Kidney (tissue), 13 donors: ENCODE measurements at regions not wholly inside any gene's neighbourhood (a gene's known extent, or its start where the extent isn't known, plus 50 kb on each side); places are given as distances from the start of the nearest gene placed in this dataset.

Experiments used
- DNase-seq, 5 donors: peaks; one replicate each; pipeline ENCODE4 v3.0.0-alpha.2; 2013 to 2020
- FAIRE-seq: peaks from 2 replicates; lab custom pipeline; 2012; peaks lifted over from hg19 to GRCh38; lab: Jason Lieb, UNC
- H3K27ac ChIP-seq, 2 donors: one replicate each; pipeline ENCODE4 v1.7.0; 2013; ENCODE audit warnings: low read depth in 2 of 2, low read length in 2 of 2, inconsistent platforms in 1 of 2
- H3K27me3 ChIP-seq: one replicate; pipeline ENCODE4 v1.7.1; 2013; ENCODE audit warnings: low read length, inconsistent platforms; ENCODE audit not compliant: control insufficient read depth, insufficient read depth
- H3K36me3 ChIP-seq, 3 donors: one replicate each; pipeline versions ENCODE4 v1.7.0 to v1.7.1; 2013; ENCODE audit warnings: low read length in 3 of 3, control low read depth in 1 of 3, inconsistent platforms in 1 of 3; ENCODE audit not compliant: insufficient read depth in 3 of 3, control insufficient read depth in 2 of 3
- H3K4me1 ChIP-seq, 3 donors: one replicate each; pipeline versions ENCODE4 v1.7.0 to v1.7.1; 2013; ENCODE audit warnings: low read length in 3 of 3, inconsistent platforms in 1 of 3, low read depth in 1 of 3; ENCODE audit not compliant: control insufficient read depth in 2 of 3, insufficient read depth in 2 of 3
- H3K4me3 ChIP-seq, 3 donors: one replicate each; pipeline versions ENCODE4 v1.7.0 to v1.8.1; 2013; ENCODE audit warnings: low read length in 3 of 3, control low read depth in 1 of 3, inconsistent platforms in 1 of 3
- H3K9ac ChIP-seq, 3 donors: one replicate each; pipeline versions ENCODE4 v1.7.0 to v1.7.1; 2013; ENCODE audit warnings: low read length in 3 of 3, control low read depth in 1 of 3, inconsistent platforms in 1 of 3
- H3K9me3 ChIP-seq, 3 donors: one replicate each; pipeline versions ENCODE4 v1.7.0 to v1.7.1; 2013; ENCODE audit warnings: low read length in 3 of 3, control low read depth in 1 of 3, inconsistent platforms in 1 of 3; ENCODE audit not compliant: control insufficient read depth in 2 of 3, insufficient read depth in 1 of 3
- CTCF ChIP-seq: IDR thresholded peaks from 3 replicates; pipeline ENCODE4 v1.5.1; 2012; ENCODE audit warnings: mild to moderate bottlenecking, moderate library complexity, borderline replicate concordance; ENCODE audit not compliant: insufficient read depth; ENCODE audit errors: extremely low read depth
- intact Hi-C: fragments of 100-400 bp; cut with DNase I; formaldehyde crosslinking; loops from one replicate; pipeline ENCODE4 v1.11.1; 2022
- donor health status: control.
- donor health status: control.
- donor health status: control.
- donor health status: control.
- donor health status: control.
- donor health status: DM: yes; HTN: yes; CAD: no.
- donor health status: Normal renal cell carcinoma (clear cell type).

DNA sequence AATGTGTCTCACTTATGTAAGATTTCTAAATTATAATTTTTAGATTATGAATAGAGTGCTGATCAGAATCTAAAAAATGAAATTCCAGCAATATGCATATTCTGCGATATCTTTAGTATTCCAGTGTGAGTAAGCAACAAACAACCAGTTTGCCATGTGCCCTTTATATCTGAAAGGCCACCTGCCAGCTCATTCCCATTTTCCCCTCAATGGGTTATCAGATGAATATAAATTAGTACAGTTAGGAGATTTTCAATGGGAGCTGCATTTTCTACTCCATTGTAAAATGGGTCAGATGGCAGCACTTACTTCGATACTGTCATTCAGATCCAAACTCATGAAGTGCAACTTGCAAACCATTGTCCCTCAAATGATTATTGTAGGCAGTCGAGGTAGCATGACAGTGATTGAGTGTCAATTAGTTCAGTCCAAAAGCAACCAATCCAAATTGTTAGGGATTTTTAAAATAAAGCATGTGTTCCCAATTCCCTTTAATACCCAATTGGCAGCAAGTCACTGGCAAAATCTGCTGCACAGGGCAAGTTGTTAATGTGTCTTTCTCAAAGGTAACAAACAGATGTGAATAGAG lies 680.3 kb downstream of the LRRIQ3 start:
- FAIRE-seq, result no peak
- no peak overlapping the region for H3K9ac ChIP-seq

GRCh38 chr1:73516451-73516850 lies 681.5 kb downstream of the LRRIQ3 start:
- no peak for FAIRE-seq
- intact Hi-C loops, result no loop called here

More for the DNA sequence above, 680.3 kb downstream of the LRRIQ3 start:
- TF ChIP-seq CTCF, result no peak
- H3K27ac ChIP-seq, result no peak overlapping the region
- intact Hi-C loops, result no loop called here
- H3K36me3 ChIP-seq, result no peaks in the 10 kb centered on the region
- no peak for DNase-seq
- no peaks in the 10 kb centered on the region for H3K27me3 ChIP-seq
- H3K4me3 ChIP-seq, result no peak overlapping the region
- no peaks in the 10 kb centered on the region for H3K9me3 ChIP-seq
- H3K4me1 ChIP-seq, result no peaks in the 10 kb centered on the region

DNA sequence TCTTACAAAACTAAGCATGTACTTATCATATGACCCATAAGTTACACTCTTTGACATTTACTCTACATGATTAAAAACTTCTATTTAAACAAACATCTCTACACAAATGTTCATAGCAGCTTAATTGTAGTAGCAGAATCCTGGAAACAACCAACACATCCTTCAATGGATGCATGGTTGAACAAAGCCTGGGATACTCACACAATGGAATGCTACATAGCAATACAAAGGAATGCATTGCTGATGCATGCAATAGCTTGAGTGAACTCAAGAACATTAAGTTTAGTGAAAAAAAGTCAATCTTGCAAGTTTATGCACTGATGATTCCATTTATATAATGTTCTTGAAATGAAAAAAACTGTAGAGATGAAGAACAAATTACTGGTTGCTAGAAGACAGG lies 686.9 kb downstream of the LRRIQ3 start:
- FAIRE-seq, result no peak
- H3K36me3 ChIP-seq, result no peaks in the 10 kb centered on the region
- DNase-seq, result no peak
- no peak overlapping the region for H3K4me3 ChIP-seq
- H3K27ac ChIP-seq, result no peak overlapping the region
- H3K9ac ChIP-seq, result no peak overlapping the region
- no peaks in the 10 kb centered on the region for H3K9me3 ChIP-seq
- H3K27me3 ChIP-seq, result no peaks in the 10 kb centered on the region
- no peak for TF ChIP-seq CTCF
- no peaks in the 10 kb centered on the region for H3K4me1 ChIP-seq
- intact Hi-C loops, result no loop called here

More at GRCh38 chr1:73516451-73516850, 681.5 kb downstream of the LRRIQ3 start:
- Histone ChIP-seq H3K36me3 (no peaks in the 10 kb centered on the region), H3K9ac (no peak overlapping the region), H3K27me3 (no peaks in the 10 kb centered on the region), H3K9me3 (no peaks in the 10 kb centered on the region), H3K27ac (no peak overlapping the region), H3K4me1 (no peaks in the 10 kb centered on the region), H3K4me3 (no peak overlapping the region)
- no peak for DNase-seq
- TF ChIP-seq CTCF, result no peak

- intact Hi-C loops, result no loop called here
- TF ChIP-seq CTCF, result no peak
- FAIRE-seq, result no peak
Observed at GRCh38 chr1:73500154-73500553, 697.8 kb downstream of the LRRIQ3 start.

More at GRCh38 chr1:73500154-73500553, 697.8 kb downstream of the LRRIQ3 start:
- Histone ChIP-seq H3K9me3 (no peaks in the 10 kb centered on the region), H3K9ac (no peak overlapping the region), H3K36me3 (no peaks in the 10 kb centered on the region), H3K4me1 (no peaks in the 10 kb centered on the region), H3K27ac (no peak overlapping the region), H3K4me3 (no peak overlapping the region), H3K27me3 (no peaks in the 10 kb centered on the region)
- DNase-seq, result no peak
